NCI-H187 (cell line): ENCODE measurements at regions not wholly inside any gene's neighbourhood (a gene's known extent, or its start where the extent isn't known, plus 50 kb on each side); places are given as distances from the start of the nearest gene placed in this dataset.
"Not testable (repeated sequence)": the region's sequence is repeated elsewhere in the genome, so short reads cannot be mapped to it uniquely, and the experiment has no call there.

Experiments
- DNase-seq, 2 experiments: peaks; one replicate each; lab custom pipeline; 2025; lab: John Stamatoyannopoulos, UW

DNA sequence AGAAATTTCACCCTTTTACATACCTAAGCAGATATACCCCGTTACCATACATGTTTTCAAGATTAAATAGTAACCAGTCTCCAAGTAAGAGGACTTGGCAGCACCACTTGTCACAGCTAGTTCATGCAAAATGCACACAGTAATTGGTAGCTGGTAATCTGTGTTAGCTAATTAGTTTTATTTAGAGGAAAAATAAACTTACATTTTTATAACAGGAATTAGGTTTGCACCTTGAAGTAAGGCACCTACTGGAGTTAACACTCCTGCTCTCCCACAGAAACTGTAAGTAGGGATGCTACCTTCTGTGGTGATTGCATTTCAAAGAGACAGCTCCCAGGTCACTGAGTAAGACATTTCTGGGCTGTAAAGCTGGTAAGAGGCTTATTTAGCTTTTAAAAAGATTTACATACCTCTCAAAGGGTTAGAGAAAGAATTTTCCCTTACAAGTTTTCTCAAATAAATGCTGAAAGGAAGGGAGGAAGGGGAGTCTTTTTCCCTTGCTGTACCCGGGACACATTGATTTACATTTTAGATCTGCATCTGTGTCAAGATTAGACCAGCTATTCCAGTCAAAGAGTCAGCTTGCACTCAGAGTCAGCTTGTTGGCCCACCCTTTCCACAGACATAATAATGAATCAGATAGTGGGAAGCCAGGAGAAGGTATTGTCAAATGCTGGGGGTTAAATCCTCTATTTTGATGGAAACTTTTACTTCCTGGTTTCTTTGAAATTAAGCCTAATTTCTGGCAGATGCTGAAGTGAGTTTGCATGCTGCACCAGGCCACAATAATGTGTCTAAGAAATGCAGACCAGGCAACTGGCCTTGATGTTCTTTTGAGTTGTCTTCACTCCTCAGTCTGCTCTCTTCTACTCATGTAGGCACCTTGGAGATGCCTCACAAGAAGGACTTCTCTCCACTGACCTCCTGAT is 77.6 kb upstream of the CHD2 start:
- DNase-seq = peak in 1 of 2 experiments; percentile 56

DNA sequence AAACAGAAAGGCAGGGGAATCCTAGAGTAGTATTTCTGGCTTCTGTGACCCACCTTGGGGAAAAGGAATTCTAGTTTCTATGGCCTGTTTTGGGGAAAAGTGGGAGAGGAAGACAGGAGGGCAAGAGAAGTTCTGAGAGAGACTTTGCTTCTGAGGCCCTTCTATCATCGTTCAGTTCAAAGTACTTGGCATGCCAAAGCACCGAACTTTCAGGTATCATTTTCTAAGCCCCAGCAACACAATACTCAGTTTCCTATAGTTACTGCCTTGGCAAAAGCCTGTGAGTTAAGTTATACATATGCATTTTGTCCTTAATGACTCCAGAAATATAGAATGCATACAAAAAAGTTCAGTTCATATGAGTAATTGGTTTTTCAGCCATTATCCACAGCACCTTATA is 74.1 kb upstream of the CHD2 start:
- no peak for DNase-seq

DNA sequence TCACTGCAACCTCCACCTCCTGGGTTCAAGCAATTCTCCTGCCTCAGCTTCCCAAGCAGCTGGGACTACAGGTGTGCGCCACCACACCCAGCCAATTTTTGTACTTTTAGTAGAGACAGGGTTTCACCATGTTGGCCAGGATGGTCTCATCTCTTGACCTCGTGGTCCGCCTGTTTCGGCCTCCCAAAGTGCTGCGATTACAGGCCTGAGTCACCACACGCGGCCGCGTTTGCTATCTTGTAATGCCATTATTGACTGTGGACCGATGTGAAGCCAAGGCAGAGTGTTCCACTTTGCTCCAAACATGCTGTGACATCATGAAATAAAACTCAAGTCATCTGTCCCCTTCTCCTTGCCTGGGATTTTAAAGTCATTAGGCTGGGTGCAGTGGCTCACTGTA is 72.1 kb upstream of the CHD2 start:
- DNase-seq = not testable (repeated sequence)

DNA sequence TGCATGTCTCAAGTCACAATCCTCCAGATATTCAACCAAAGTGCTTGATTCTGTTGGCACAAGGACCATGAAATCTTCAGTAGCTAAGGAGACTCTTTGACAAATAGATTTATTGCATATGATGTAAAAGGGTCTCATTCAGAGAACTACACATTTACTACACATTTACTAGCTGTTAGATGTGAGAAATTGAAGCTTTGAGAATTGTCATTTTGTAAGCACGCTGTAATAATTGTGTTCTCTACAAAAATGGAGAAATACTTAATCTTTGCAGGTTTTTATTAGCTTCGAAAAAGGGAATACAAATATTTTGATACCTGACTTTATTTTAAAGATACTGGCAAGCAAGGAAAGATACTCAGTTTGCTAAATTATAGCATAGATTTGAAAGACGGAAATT is 70.2 kb upstream of the CHD2 start:
- no peak for DNase-seq

DNA sequence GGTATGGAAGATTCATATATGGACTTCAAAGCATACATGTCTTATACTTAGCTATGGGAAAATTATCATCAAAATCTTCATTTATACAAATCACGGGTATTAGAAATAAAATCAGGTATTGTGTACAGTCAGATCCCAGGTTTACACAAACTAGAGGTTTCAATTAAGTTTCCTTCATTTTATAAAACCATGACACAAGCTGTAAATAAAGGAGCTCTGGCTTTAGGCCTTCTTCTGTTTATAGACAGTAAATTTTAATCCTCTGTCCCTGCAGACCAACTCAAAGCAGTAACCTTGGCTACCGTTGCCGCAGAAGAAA is 68.8 kb upstream of the CHD2 start:
- no peak for DNase-seq

DNA sequence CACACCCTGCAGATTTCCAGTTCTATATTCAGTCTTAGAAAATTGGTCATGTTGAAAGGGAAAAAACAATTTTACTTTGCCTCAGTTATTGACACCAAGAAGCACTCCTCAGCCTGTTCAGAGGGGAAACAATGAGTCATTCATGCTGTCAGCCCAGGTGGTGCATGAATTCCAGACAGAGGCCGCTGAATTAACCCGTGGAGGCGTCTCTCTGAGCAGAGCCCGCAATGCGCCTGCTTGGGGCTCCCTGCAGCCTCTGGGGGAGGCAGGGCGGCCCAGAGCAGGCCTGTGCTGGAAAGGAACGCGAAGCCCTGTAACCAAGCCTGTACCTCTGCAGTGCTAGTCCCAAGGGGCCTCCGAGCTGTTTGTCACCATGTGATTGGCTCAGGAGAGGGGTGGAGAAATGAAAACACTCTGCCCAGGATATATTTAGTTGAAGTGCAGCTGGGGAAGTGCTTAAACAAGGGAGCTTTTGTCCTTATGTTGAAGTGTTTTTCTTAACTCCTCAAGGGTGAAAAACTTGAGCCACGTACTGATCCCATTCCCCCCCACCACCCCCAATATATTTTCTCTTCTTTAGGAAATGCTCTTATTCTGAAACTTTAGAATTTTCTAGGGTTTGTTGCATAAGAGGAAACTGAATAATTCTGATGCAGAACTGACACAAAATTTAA is 68.3 kb upstream of the CHD2 start:
- peak; percentile 95 to 99 for DNase-seq

DNA sequence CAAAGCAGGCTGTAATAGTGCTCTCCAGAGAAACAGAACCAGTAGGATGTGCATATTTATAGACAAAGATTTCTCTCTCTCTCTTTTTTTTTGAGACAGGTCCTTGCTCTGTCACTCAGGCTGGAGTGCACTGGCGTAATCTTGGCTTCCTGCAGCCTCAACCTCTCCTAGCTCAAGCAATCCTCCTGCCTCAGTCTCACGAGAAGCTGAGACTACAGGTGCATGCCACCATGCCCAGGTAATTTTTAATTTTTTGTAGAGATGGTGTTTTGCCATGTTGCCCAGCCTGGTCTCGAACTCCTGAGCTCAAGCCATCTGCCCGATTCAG is 67.1 kb upstream of the CHD2 start:
- no peak for DNase-seq

DNA sequence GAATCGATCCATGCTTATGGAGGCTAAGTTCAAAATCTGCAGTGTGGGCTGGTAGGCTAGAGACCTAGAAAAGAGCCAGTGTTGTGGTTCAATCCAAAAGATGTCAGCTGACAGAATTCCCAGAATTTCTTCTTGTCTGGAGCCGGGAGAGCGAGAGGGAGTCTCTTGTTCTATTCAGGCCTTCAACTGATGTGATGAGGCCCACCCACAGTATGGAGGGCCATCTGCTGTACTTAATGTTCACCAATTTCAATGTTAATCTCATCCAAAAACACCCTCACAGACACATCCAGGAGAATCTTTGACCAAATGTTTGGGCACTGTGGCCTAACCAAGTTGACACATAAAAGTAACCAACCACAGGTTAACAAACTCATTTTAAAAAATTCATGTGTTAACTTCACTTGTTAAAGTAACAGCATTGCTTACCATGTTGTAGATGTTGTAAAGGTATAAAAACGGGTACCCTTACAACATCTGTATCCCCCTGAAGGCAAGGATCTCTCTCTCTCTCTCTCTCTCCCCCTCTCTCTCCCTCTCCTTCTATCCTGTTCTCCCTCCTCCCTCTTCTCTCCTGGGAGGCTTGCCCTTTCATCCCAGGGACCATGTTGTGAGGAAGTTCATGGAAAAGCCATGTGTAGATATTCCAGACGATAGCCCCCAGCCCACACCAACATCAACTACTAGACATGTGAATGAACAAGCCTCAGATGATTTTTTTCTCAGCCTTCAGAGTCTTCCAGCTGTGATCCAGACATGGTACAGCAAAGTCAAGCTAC is 66.4 kb upstream of the CHD2 start:
- no peak for DNase-seq

DNA sequence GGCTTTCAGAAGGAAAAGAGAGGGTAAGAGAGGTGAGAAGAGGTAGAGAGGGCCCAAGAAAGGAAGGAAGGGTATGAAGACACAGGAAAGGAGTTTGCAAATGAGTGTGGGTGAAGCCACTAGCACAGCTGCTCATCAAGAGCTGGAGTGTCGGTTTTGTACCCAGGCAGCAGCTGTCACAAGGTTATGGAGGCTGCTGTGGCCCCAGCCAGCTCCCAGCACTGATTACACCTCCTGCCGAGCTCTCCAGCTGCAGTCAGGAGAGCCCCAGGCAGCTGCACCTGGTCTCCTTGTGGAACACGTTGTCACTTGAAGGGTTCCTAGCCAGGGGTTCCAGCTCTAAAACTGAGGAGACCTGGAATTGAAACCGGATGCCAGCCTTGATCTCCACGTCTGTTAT is 60.4 kb upstream of the CHD2 start:
- DNase-seq = peak; percentile 83 to 94

DNA sequence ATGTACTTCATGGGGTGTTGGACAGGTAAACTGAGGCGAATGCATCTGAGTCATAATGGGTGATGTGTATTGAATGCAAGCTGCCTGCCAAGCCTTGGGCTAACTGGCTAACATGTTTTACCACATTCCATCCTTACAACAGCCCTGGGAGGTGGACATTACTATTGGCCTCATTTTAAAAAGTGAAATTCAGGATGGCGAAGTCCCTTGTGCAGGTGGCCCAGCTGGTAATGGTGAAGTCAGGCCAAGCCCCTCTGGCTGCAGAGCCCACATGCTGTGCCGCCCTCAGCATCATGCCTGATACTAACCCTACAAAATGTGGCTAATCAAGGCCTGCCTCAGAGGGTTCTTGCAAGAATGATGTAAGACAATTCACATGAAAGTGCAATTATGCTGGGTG is 60.0 kb upstream of the CHD2 start:
- no peak for DNase-seq

DNA sequence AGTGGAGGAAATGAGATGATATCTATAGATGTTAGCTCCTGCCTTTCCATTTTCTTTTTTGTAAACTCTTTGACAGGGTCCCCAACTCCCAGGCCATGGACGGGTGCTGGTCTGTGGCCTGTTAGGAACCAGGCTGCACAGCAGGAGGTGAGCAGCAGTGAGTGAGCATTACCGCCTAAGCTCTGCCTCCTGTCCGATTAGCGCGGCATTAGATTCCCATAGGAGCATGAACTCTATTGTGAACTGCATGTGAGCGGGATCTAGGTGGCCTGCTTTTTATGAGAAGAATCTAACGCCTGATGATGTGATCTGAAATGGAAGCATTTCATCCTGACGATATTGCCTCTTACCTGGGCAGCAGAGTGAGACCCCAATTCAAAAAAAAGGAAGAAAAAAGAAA is 56.8 kb upstream of the CHD2 start:
- no peak for DNase-seq

DNA sequence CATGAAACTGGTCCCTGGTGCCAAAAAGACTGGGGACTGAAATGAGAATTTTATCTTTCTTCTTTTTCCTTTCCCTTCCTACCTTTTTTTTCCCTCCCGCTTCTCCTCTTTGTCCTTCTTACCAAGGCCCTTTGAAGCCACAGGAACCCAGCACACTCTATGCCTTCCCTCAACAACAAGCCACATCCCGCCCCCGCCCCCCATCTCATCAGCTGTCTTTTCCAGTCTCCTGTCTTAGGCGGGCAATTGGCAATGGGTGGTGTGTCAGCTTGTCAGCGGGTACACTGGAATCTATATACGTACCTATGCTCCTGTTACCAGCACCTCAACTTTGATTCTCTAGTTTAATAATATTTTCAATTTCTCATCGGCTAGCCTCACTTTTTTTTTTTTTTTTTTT is 56.3 kb upstream of the CHD2 start:
- no peak for DNase-seq

DNA sequence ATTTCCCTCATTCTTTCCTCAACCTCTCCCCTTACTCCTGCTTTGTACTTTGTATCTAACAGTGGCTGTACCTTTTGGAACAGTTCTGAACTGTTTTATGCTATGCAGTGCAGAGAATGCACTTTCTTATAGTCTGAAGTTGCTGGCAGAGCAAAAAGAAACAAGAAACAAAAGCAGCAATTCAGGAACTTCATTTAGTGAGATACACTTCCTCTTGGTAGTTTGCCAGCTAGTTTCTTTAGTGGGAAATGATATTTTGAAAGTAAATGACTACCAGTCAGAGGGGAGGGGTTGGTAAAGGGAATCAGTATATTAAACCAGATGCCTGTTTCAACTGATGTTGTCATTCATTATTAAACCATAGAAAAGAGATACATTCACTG is 55.0 kb upstream of the CHD2 start:
- DNase-seq = no peak

DNA sequence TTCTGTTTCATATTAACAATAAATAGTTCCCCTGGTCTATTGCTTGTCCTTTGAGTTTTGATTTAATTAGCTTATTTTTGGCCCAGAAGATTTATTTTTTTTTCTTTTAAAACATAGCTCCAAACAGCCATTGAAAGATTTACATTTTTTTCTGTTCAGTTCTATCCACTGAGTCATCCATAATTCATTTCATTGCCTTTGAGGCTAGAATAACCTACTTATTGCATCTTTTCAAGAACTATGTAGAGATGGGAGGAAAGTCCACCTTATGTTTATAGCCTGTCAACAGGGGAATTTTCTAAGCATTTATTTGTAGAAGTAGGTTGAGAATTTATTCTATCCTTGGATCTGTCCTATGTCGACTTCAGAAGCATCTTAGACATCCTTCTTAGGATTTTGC is 53.4 kb upstream of the CHD2 start:
- no peak for DNase-seq

DNA sequence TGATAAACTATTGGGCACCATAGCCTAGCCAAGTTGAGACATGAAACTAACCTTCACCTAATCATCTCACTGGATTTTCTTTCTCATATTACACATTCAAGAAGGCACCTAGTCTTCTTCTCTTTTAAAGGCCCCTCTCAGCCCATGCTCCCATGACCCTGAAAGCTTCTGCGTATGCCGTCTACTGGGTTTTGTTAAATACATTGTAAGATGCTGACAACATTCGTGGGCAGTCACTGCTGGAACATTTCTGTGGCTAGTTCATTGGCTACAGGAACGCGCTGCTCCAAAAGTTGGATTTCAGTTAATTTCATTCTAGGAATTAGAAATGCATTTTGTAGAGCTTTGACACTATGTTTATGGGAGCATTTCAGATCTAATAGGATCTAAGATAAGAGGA is 52.3 kb upstream of the CHD2 start:
- no peak for DNase-seq

DNA sequence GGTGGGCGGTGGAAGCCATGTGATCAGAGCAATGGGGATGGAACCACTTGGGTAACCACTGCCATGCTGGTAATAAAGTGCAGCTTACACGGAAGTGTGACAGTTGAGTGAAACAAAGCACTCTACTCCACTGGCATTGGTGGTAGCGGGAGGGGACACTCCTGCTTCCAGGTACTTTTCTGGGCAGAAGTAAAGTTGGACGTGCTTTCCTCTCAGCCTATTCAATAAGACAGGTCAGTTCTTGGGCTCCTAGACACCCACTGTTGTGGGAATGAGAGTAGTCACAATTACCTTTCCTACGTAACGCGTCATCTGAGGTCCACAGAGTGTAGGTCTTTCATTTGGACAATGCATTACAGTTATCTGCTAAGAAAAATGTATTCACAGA is 51.7 kb upstream of the CHD2 start:
- DNase-seq = no peak

DNA sequence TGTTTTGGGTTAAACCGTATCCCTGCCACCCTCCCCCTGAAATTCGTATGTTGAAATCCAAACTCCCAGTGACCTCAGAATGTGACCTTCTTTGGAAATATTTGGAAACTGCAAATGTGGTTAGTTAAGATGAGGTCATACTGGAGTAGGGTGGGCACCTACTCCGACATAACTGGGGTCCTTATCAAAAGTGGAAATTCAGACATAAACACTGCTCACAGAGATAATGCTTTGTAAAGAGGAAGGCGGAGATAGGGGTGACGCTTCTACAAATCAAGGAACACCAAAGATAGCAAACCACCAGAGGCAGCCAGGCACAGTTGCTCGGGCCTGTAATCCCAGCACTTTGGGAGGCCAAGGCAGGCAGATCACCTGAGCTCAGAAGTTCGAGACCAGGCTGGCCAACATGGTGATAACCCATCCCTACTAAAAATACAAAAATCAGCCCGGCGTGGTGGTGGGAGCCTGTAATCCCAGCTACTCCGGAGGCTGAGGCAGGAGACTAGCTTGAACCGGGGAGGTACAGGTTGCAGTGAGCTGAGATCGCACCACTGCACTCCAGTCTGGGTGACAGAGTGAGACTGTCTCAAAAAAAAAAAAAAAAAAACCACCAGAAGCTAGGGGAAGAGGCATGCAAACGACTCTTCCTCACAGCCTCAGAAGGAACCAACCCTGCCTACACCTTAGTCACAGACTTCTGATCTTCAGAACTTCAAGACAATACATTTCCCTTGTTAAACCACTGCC is 51.1 kb upstream of the CHD2 start:
- no peak for DNase-seq

DNA sequence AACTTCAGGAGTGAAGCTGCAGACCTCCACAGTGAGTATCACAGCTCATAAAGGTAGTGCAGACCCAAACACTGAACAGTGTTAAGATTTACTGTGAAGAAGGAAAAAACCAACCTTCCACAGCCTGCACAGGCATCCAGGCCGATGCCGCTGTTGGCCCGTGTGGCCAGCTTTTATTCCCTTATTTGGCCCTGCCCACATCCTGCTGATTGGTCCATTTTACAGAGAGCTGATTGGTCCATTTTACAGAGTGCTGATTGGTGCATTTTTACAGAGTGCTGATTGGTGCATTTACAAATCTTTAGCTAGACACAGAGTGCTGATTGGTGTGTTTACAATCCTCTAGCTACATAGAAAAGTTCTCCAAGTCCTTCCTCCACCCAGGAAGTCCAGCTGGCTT is 49.9 kb upstream of the CHD2 start:
- not testable (repeated sequence) for DNase-seq
